KOPT-K1 (cell line): ENCODE measurements at regions not wholly inside any gene's neighbourhood (a gene's known extent, or its start where the extent isn't known, plus 50 kb on each side); places are given as distances from the start of the nearest gene placed in this dataset.
A peak's percentile ranks its signal among the peaks of the same experiment; 100 is the strongest.
"Not testable (repeated sequence)": the region's sequence is repeated elsewhere in the genome, so short reads cannot be mapped to it uniquely, and the experiment has no call there.

ENCODE experiments used
- H3K27ac ChIP-seq: fragments of 200-600 bp; sonication (generic); 2 replicates; pipeline ENCODE4 v1.5.1; 2016; ENCODE audit warnings: antibody characterized with exemption, mild to moderate bottlenecking, low read depth, low read length; ENCODE audit not compliant: poor library complexity, severe bottlenecking
- H3K36me3 ChIP-seq: fragments of 200-600 bp; sonication (generic); 2 replicates; pipeline ENCODE4 v1.5.1; 2017; ENCODE audit warnings: antibody characterized with exemption, mild to moderate bottlenecking, low read length, moderate library complexity; ENCODE audit not compliant: insufficient read depth
- H3K9me3 ChIP-seq: fragments of 200-600 bp; sonication (generic); 2 replicates; pipeline ENCODE4 v1.5.1; 2017; ENCODE audit warnings: antibody characterized with exemption, low read length, mild to moderate bottlenecking; ENCODE audit not compliant: insufficient read depth, poor library complexity, severe bottlenecking

GRCh38 chr5:62243046-62243445 lies 63.0 kb upstream of the KIF2A start:
- not testable (repeated sequence) for H3K9me3 ChIP-seq, H3K36me3 ChIP-seq, H3K27ac ChIP-seq

DNA sequence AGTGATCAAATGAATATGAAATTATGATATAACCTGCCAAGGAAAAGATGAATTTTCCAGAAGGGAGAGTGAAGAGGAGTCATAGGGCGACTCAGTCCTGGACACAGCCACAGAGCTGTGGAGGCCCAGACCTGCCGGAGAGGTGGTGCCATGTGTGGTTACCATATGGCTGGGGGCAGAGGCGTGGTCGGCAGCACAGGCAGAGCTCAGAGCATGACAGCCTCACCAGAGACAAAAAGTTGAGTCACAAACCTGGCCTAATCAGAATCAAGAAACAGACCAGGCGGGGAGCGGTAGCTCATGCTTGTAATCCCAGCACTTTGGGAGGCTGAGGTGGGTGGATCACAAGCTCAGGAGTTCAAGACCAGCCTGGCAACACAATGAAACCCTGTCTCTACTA lies 57.8 kb upstream of the KIF2A start:
- H3K36me3 ChIP-seq, H3K9me3 ChIP-seq, H3K27ac ChIP-seq: not testable (repeated sequence)

- not testable (repeated sequence) for H3K27ac ChIP-seq, H3K36me3 ChIP-seq, H3K9me3 ChIP-seq
Measured at GRCh38 chr5:62250085-62250484, 55.9 kb upstream of the KIF2A start.

GRCh38 chr5:62250919-62251318 lies 55.1 kb upstream of the KIF2A start:
- H3K9me3 ChIP-seq, result not testable (repeated sequence)

GRCh38 chr5:62252519-62252918 lies 53.5 kb upstream of the KIF2A start:
- H3K36me3 ChIP-seq, H3K9me3 ChIP-seq, H3K27ac ChIP-seq: not testable (repeated sequence)

More at GRCh38 chr5:62250919-62251318, 55.1 kb upstream of the KIF2A start:
- not testable (repeated sequence) for H3K36me3 ChIP-seq, H3K27ac ChIP-seq

DNA sequence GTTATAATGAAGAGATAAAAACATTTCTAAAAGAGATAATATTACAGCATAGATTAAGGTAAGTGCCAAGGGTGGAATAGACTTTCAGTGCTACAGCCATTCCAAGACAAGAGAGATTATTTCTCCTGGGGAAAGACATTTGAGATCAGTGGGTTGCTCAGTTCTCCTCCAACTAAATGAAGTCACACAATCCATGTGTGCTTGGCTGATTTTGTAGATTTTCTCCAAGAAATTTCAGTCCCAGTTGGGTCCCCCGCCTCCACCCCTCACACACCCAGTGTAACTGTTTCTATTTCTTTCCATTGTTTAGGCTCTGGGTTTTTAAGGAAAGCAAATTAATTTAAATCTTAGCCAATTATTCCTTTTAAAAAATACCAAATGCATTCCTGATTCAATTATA lies 50.5 kb upstream of the KIF2A start:
- H3K36me3 ChIP-seq, H3K9me3 ChIP-seq, H3K27ac ChIP-seq: not testable (repeated sequence)

DNA sequence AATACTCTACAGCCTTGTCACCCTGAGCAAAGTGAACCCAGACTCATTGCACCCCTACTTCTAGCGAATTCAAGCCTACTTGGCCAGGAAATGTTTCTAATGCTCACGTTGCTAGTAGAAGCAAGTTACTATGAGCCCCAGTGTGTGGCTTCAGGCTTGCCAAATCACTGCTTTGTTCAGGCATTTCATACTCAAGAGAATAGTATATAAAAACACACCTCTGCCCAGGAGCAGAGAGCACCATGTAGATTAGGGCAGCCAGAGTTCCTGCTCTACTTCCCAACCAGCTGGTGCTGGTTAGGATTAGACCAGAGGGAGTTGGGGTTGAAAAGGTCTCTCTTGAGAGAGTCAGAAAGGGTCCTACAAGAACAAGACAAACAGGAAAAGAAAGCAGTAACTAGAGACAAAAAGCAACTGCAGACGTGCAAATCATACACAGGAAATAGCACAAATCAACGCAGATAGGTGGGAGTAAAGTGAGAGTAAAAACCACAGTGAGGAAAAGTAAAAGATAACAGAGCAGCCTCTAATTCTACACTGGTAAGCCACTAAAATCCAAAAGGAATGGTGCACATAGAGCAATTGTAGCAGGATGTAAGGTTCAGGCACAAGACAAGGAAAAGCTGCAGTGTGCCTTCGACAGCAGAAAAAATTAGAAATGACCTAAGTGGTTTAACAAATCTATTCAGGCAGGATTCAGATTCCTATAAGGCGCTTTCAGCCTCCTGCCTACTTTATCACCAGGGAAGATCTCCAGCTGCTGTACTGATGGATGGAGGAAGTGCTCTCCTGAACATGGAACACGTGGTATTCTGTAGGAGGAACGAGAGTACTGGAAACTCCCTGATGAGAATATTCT lies 49.6 kb upstream of the KIF2A start:
- Histone ChIP-seq H3K36me3 (no peaks in the 10 kb centered on the region), H3K27ac (peak overlapping the region; percentile 63), H3K9me3 (no peaks in the 10 kb centered on the region)
